ENCODE measurements at regions not wholly inside any gene's neighbourhood (a gene's known extent, or its start where the extent isn't known, plus 50 kb on each side); places are given as distances from the start of the nearest gene placed in this dataset.

- H3K4me1 ChIP-seq = no peaks in the 10 kb centered on the region
- no peak for TF ChIP-seq CTCF (IDR thresholded peaks at IDR 0.05)
- no peaks in the 10 kb centered on the region for H3K27me3 ChIP-seq (ENCODE audit: control insufficient read depth, insufficient read depth, low read length)
- H3K9me3 ChIP-seq (ENCODE audit: control insufficient read depth, low read length) = no peaks in the 10 kb centered on the region
- H3K79me2 ChIP-seq = no peaks in the 10 kb centered on the region
- H3K4me2 ChIP-seq (ENCODE audit: low read length) = no peak overlapping the region
- no peak overlapping the region for H2AFZ ChIP-seq
- H3K36me3 ChIP-seq (ENCODE audit: control insufficient read depth, insufficient read depth, low read length) = no peaks in the 10 kb centered on the region
- no peak overlapping the region for H3K27ac ChIP-seq
- H3K9ac ChIP-seq = no peak overlapping the region
- H3K4me3 ChIP-seq (ENCODE audit: low read depth, low read length) = no peak overlapping the region
Observed at GRCh38 chr7:21999896-22000295, 54.2 kb upstream of the CDCA7L start.

GRCh38 chr7:21996641-21997040, 50.9 kb upstream of the CDCA7L start:
- Histone ChIP-seq H3K4me3 (ENCODE audit: low read depth, low read length) (no peak overlapping the region), H3K27me3 (ENCODE audit: control insufficient read depth, insufficient read depth, low read length) (no peaks in the 10 kb centered on the region)
- TF ChIP-seq CTCF (IDR thresholded peaks at IDR 0.05) = no peak

More at GRCh38 chr7:21996641-21997040, 50.9 kb upstream of the CDCA7L start:
- no peaks in the 10 kb centered on the region for H3K79me2 ChIP-seq
- no peak overlapping the region for H3K4me2 ChIP-seq (ENCODE audit: low read length)
- no peak overlapping the region for H3K27ac ChIP-seq
- no peaks in the 10 kb centered on the region for H3K36me3 ChIP-seq (ENCODE audit: control insufficient read depth, insufficient read depth, low read length)
- no peaks in the 10 kb centered on the region for H3K4me1 ChIP-seq
- no peak overlapping the region for H3K9ac ChIP-seq
- no peaks in the 10 kb centered on the region for H3K9me3 ChIP-seq (ENCODE audit: control insufficient read depth, low read length)
- H2AFZ ChIP-seq = no peak overlapping the region

Data from parathyroid adenoma (tissue), 2 donors.